LNCaP clone FGC (cell line): ENCODE measurements at regions not wholly inside any gene's neighbourhood (a gene's known extent, or its start where the extent isn't known, plus 50 kb on each side); places are given as distances from the start of the nearest gene placed in this dataset.

Experiments
- DNase-seq: peaks from one replicate; pipeline ENCODE4 v3.0.0-alpha.2; 2011; ENCODE audit warnings: low read depth
- H3K4me3 ChIP-seq: 2 replicates; pipeline ENCODE4 v1.5.1; 2011; ENCODE audit warnings: mild to moderate bottlenecking, low read depth, low read length, control low read depth
- CTCF ChIP-seq: IDR thresholded peaks from 2 replicates; pipeline ENCODE4 v1.5.1; 2012; ENCODE audit warnings: mild to moderate bottlenecking; ENCODE audit not compliant: control insufficient read depth, insufficient read depth; ENCODE audit errors: extremely low read depth

- TF ChIP-seq CTCF, result no peak
- H3K4me3 ChIP-seq, result no peak overlapping the region
- DNase-seq, result peak; percentile 69
Observed at GRCh38 chr9:96073531-96074480, 198.3 kb downstream of the ERCC6L2 start.

DNA sequence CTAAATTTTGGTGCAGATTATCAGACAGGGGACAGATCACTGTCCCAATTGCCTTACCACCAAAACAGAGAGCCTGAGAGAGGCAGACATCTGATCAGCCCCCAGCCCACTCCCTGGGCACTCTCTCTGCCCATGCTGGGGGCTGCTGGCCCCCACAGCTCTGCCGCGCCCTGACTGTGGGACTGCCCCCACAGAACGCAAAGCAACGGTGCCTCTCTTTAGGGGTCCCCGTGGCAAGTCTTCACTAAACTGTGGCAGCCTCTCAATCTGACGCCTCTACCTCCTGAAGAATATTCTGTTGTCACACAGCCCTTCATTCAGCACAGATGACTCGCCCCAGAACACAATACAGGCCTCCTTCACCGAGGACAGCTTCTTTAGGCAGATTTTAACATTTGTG, 197.4 kb downstream of the ERCC6L2 start:
- H3K4me3 ChIP-seq, result no peak overlapping the region
- DNase-seq, result no peak
- TF ChIP-seq CTCF, result no peak

GRCh38 chr9:96071815-96072124, 196.3 kb downstream of the ERCC6L2 start:
- H3K4me3 ChIP-seq, result no peak overlapping the region
- no peak for DNase-seq
- no peak for TF ChIP-seq CTCF

DNA sequence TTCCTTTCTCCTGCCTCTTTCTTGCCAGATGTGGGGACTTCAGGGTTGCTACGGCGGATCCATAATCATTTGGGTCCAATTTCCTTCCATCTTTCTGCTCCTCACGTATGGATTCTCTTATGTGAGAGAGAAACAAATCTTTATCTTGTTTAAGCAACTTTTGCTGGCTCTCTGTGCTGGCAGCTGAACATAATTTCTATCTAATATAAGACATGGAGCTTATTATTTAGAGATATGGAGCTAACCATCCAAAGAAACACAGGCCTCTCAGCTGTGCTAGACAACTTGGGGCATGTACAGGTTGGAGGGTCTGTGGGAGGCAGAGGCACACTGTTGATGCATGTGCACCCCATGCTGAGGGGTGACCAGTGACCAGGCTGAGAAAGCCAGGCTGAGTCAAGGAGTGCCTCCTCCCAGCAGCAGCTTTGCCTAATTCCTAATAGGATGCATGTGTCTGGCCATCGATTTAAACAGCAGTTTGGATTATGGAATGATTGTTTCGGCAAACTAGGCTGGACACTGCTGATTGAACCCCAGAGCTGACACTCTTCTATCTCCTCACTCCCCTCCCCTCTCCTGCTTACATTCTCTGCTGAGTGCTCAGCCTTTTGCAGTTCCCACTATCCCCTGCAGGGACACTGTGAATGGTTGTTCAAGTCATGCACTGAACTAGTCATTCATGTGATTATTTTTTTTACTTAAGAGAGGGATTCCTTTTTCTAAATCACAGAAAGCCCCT, 195.8 kb downstream of the ERCC6L2 start:
- TF ChIP-seq CTCF, result peak; percentile 41
- H3K4me3 ChIP-seq, result no peak overlapping the region
- no peak for DNase-seq

DNA sequence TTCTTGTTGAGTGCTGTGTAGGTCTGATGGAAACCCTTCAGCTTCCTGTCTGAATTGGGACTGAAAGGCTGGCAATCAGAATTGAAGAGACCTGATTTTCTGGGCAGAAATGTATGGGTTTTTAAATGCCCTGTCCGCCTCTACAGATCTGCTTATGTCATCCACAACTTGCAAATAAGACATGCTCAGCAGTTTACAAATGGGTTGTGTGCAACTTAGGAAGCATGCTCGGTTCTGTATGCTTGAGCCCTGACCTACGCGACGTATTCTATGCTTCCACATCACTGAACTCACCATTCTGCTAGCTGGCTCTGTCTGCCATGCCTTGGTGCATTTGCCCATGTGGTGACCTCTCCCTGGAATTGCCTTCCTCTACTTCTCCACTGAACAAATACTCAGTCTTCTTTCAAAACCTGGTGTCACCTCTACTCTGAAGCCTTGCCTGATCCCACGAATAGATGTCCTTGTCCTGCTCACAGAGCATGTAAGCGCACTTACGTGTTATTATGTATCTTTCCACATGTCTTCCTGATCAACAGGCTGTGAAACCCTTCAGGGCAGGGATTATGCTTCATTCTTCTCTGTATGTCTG, 194.2 kb downstream of the ERCC6L2 start:
- H3K4me3 ChIP-seq, result no peak overlapping the region
- no peak for TF ChIP-seq CTCF
- no peak for DNase-seq

DNA sequence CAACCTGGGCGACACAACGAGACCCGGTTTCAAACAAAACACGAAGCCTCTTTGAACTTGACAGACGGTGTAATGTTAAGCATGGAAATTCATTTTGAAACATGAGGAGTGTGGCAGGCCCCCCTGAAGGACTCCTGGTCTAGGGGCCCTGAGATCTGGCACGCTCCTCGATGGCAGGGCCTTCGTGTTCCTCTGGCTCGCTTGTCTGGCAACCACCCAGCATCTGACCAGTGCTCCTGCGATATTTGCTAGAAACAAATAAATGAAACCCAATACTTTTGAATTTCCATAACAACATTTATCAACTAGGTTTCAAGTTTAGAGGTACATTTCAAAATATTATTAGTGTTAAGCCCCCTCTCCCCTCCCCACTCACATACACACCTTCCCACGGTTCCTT, 193.0 kb downstream of the ERCC6L2 start:
- DNase-seq, result peak; percentile 79
- TF ChIP-seq CTCF, result no peak
- H3K4me3 ChIP-seq, result no peak overlapping the region
